Caco-2 (cell line): ENCODE measurements at regions not wholly inside any gene's neighbourhood (a gene's known extent, or its start where the extent isn't known, plus 50 kb on each side); places are given as distances from the start of the nearest gene placed in this dataset.

Experiments
- BruUV-seq: library from RNA; stranded (reverse); fragments of 400-500 nt; replicated peaks from 2 replicates; lab custom pipeline; 2021; lab: Mats Ljungman, UMichigan
- CTCF ChIA-PET: fragments of 300-600 bp; sonication (Branson Sonifier 250); formaldehyde crosslinking; loops from one replicate; lab custom pipeline; 2022; ENCODE audit warnings: antibody characterized with exemption; lab: Charles Lee
- POLR2A ChIA-PET: fragments of 300-600 bp; sonication (Branson Sonifier 250); formaldehyde crosslinking; loops from one replicate; lab custom pipeline; 2022; ENCODE audit warnings: antibody characterized with exemption; lab: Charles Lee
- DNase-seq, 2 experiments: peaks; one replicate each; pipeline versions ENCODE4 v3.0.0 to v3.0.0-alpha.2; 2020 to 2022
- H3K27me3 ChIP-seq: replicated peaks from 2 replicates; pipeline ENCODE4 v1.6.0; 2011; ENCODE audit warnings: low read length; ENCODE audit not compliant: control insufficient read depth, insufficient read depth
- H3K36me3 ChIP-seq: 2 replicates; pipeline ENCODE4 v1.5.1; 2011; ENCODE audit warnings: low read length; ENCODE audit not compliant: control insufficient read depth, insufficient read depth
- H3K4me1 ChIP-seq: fragments of 250-450 bp; sonication (Bioruptor Pico); 2 replicates; pipeline ENCODE4 v1.5.1; 2020; ENCODE audit warnings: mild to moderate bottlenecking
- H3K4me3 ChIP-seq: 2 replicates; pipeline ENCODE4 v1.5.1; 2011; ENCODE audit warnings: low read depth, mild to moderate bottlenecking, control low read depth, low read length
- H3K9me3 ChIP-seq: fragments of 250-450 bp; sonication (Bioruptor Pico); 2 replicates; pipeline ENCODE4 v1.5.1; 2020; ENCODE audit warnings: mild to moderate bottlenecking, moderate library complexity
- H3K27ac Mint-ChIP-seq: one replicate; pipeline ENCODE4 v1.8.0; 2022; ENCODE audit warnings: mixed read lengths; ENCODE audit not compliant: unreplicated experiment
- H3K27me3 Mint-ChIP-seq: one replicate; pipeline ENCODE4 v1.8.0; 2022; ENCODE audit warnings: mixed read lengths; ENCODE audit not compliant: insufficient read depth, unreplicated experiment
- H3K36me3 Mint-ChIP-seq: one replicate; pipeline ENCODE4 v1.8.0; 2022; ENCODE audit warnings: mild to moderate bottlenecking, mixed read lengths; ENCODE audit not compliant: insufficient read depth, unreplicated experiment
- H3K4me1 Mint-ChIP-seq: one replicate; pipeline ENCODE4 v1.8.0; 2022; ENCODE audit warnings: low read depth, mixed read lengths; ENCODE audit not compliant: unreplicated experiment
- H3K4me3 Mint-ChIP-seq: one replicate; pipeline ENCODE4 v1.8.0; 2022; ENCODE audit warnings: mild to moderate bottlenecking, moderate library complexity, mixed read lengths; ENCODE audit not compliant: unreplicated experiment
- H3K9me3 Mint-ChIP-seq: one replicate; pipeline ENCODE4 v1.8.0; 2022; ENCODE audit warnings: mixed read lengths; ENCODE audit not compliant: unreplicated experiment
- intact Hi-C: fragments of 100-400 bp; cut with micrococcal nuclease; formaldehyde crosslinking; loops from one replicate; pipeline ENCODE4 v1.10.0; 2022; ENCODE audit not compliant: unreplicated experiment
- TF ChIP-seq, protein P1 (sequence below), 2 experiments: fragments of 200-600 bp in 1 of 2; IDR thresholded peaks; 1 replicate in 1 of 2; 2 replicates in 1 of 2; pipeline versions ENCODE4 v1.5.1 to v1.8.0; 2011 to 2022; ENCODE audit warnings: antibody characterized with exemption in 1 of 2, control low read depth in 1 of 2, inconsistent platforms in 1 of 2, low read depth in 1 of 2, low read length in 1 of 2, mild to moderate bottlenecking in 1 of 2, moderate library complexity in 1 of 2; ENCODE audit not compliant: insufficient read depth in 1 of 2, severe bottlenecking in 1 of 2, unreplicated experiment in 1 of 2

DNA sequence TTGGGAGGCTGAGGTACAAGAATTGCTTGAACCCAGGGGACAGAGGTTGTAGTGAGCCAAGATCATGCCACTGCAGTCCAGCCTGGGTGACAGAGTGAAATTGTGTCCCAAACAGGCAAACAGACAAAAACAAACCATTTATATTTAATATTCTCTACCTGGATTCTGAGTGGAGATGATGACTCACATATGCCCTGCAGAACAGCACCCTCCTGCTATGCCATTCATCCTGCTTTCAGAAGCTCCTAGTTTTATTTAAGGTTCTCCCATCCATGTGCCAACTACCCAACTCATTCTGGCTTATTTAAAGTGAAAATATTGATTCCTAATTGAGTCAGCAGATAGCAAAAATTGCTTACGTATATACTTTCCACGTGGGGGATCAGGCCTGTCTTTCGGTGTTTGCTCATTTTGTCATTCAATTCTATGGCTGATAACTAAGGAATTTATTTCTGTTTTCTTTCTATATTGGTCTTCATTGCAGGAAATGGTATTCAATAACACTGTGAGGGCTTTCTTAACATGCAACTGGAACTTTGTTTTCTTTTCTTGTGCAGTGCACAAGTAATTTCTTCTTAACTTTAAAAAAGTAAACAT, 459.1 kb upstream of the JAG1 start:
- H3K4me3 ChIP-seq, result no peak overlapping the region
- no peak overlapping the region for H3K27ac Mint-ChIP-seq
- H3K36me3 Mint-ChIP-seq, result no peaks in the 10 kb centered on the region
- H3K9me3 Mint-ChIP-seq, result peaks cover 9% of the 10 kb centered on the region
- H3K4me1 Mint-ChIP-seq, result no peaks in the 10 kb centered on the region
- H3K9me3 ChIP-seq, result no peaks in the 10 kb centered on the region
- no TSS peak for BruUV-seq
- TF ChIP-seq, protein P1, sequence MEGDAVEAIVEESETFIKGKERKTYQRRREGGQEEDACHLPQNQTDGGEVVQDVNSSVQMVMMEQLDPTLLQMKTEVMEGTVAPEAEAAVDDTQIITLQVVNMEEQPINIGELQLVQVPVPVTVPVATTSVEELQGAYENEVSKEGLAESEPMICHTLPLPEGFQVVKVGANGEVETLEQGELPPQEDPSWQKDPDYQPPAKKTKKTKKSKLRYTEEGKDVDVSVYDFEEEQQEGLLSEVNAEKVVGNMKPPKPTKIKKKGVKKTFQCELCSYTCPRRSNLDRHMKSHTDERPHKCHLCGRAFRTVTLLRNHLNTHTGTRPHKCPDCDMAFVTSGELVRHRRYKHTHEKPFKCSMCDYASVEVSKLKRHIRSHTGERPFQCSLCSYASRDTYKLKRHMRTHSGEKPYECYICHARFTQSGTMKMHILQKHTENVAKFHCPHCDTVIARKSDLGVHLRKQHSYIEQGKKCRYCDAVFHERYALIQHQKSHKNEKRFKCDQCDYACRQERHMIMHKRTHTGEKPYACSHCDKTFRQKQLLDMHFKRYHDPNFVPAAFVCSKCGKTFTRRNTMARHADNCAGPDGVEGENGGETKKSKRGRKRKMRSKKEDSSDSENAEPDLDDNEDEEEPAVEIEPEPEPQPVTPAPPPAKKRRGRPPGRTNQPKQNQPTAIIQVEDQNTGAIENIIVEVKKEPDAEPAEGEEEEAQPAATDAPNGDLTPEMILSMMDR (IDR thresholded peaks at IDR 0.05; ENCODE audit: insufficient read depth in 1 of 2, low read depth in 1 of 2, low read length in 1 of 2, severe bottlenecking in 1 of 2, unreplicated experiment in 1 of 2), result no peak
- ChIA-PET POLR2A (no interaction called here), CTCF (no interaction called here)
- H3K4me3 Mint-ChIP-seq, result no peak overlapping the region
- no peak for DNase-seq
- intact Hi-C loops, result loop anchor here (10.0 kb wide), 1 partner anchor 142 kb away; no protein-coding TSS in a partner anchor
- H3K27me3 Mint-ChIP-seq, result no peaks in the 10 kb centered on the region
- H3K4me1 ChIP-seq, result 0 out of 2 replicates have a peak, but pooled peaks cover 4% of the 10 kb centered on the region
- no peaks in the 10 kb centered on the region for H3K27me3 ChIP-seq
- H3K36me3 ChIP-seq, result no peaks in the 10 kb centered on the region

DNA sequence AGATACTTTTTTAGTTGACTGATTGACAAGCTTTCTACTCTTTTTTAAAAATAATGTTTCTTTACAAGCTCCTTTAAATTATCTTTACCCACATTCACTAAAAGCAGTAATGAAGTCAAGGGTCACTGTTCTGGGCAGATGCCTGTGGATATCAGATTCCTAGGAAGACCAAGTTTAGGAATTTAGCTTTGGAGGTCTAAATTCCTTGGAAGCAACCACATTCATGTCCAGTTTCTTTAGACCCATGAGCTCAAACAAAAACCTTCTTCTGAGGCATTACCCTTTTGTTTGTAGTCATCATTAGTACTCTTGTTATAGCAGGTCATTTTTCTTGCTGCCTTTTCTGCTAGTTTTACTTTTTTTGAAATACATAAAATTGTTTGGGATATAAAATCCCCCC, 462.9 kb upstream of the JAG1 start:
- H3K9me3 Mint-ChIP-seq, result no peaks in the 10 kb centered on the region
- POLR2A ChIA-PET, result no interaction called here
- H3K4me3 Mint-ChIP-seq, result no peak overlapping the region
- TF ChIP-seq, protein P1 (IDR thresholded peaks at IDR 0.05; ENCODE audit: insufficient read depth in 1 of 2, low read depth in 1 of 2, low read length in 1 of 2, severe bottlenecking in 1 of 2, unreplicated experiment in 1 of 2), result no peak
- H3K4me3 ChIP-seq, result no peak overlapping the region
- no peaks in the 10 kb centered on the region for H3K36me3 ChIP-seq
- intact Hi-C loops, result loop anchor here (10.0 kb wide), 1 partner anchor 138 kb away; no protein-coding TSS in a partner anchor
- H3K27me3 ChIP-seq, result no peaks in the 10 kb centered on the region
- H3K4me1 Mint-ChIP-seq, result no peaks in the 10 kb centered on the region
- no TSS peak for BruUV-seq
- no peaks in the 10 kb centered on the region for H3K36me3 Mint-ChIP-seq
- DNase-seq, result no peak
- no peaks in the 10 kb centered on the region for H3K9me3 ChIP-seq
- CTCF ChIA-PET, result no interaction called here
- no peaks in the 10 kb centered on the region for H3K27me3 Mint-ChIP-seq
- 0 out of 2 replicates have a peak, but pooled peaks cover 4% of the 10 kb centered on the region for H3K4me1 ChIP-seq
- no peak overlapping the region for H3K27ac Mint-ChIP-seq

DNA sequence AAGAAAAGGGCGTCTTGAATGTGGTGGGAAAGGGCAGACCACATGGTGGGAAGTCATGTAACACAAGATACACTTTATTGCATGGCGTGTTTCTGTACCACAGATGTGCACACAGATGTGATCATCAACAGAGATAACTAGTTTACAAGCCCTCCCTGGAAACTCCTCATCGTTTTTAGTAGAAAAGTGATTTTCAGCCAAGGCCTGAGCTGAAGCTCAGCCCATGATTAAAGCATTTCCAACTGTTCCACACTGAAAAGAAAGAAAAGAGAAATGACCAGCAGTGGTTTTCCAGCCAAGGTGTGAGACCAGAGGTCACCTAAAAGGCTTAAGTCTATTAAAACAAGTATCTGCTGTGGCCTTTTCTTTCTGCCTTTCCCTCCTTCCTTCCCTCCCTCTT, 463.9 kb upstream of the JAG1 start:
- Mint-ChIP-seq H3K27ac (no peak overlapping the region), H3K4me3 (no peak overlapping the region), H3K9me3 (no peaks in the 10 kb centered on the region), H3K4me1 (no peaks in the 10 kb centered on the region), H3K27me3 (no peaks in the 10 kb centered on the region), H3K36me3 (no peaks in the 10 kb centered on the region)
- intact Hi-C loops, result loop anchor here (10.0 kb wide), 1 partner anchor 137 kb away; no protein-coding TSS in a partner anchor
- Histone ChIP-seq H3K27me3 (no peaks in the 10 kb centered on the region), H3K4me1 (0 out of 2 replicates have a peak, but pooled peaks cover 4% of the 10 kb centered on the region), H3K4me3 (no peak overlapping the region), H3K9me3 (no peaks in the 10 kb centered on the region), H3K36me3 (no peaks in the 10 kb centered on the region)
- DNase-seq, result no peak
- BruUV-seq, result no TSS peak
- TF ChIP-seq, protein P1 (IDR thresholded peaks at IDR 0.05; ENCODE audit: insufficient read depth in 1 of 2, low read depth in 1 of 2, low read length in 1 of 2, severe bottlenecking in 1 of 2, unreplicated experiment in 1 of 2), result no peak
- CTCF ChIA-PET, result interaction anchor here (0.6 kb wide), 1 partner anchor 53 kb away, joined by 3 read pairs; no protein-coding TSS in a partner anchor
- POLR2A ChIA-PET, result no interaction called here
